ENCODE measurements at regions not wholly inside any gene's neighbourhood (a gene's known extent, or its start where the extent isn't known, plus 50 kb on each side); places are given as distances from the start of the nearest gene placed in this dataset.
"Not testable (repeated sequence)": the region's sequence is repeated elsewhere in the genome, so short reads cannot be mapped to it uniquely, and the experiment has no call there.

DNA sequence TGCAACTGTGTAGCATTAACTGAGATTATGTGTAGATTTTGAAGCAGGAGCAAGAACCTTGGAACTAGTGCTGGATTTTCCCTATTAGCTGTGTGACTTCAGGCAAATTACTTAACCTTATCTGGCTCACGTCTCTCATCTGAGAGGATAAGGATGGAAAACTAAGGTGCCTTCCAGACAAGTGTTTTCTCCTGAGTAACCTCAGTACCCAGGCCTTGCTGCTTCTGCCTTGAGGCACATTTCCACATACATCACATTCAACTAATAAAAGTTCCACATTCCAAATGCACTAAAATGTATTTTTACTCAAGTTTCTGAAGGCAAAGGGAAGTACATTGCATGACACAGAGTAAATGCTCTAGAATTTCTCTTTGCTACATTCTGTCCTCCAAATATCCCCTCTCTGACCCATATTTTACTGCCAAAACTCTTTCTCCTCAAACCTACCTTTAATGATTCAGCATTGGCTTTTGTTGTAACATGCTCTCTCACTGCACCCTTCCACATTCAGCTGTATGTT is 195.4 kb upstream of the ADGRL3 start:
- BruUV-seq (replicated peaks), result no TSS peak

GRCh38 chr4:61011051-61011450 is 189.1 kb upstream of the ADGRL3 start:
- TF ChIP-seq, protein P1, sequence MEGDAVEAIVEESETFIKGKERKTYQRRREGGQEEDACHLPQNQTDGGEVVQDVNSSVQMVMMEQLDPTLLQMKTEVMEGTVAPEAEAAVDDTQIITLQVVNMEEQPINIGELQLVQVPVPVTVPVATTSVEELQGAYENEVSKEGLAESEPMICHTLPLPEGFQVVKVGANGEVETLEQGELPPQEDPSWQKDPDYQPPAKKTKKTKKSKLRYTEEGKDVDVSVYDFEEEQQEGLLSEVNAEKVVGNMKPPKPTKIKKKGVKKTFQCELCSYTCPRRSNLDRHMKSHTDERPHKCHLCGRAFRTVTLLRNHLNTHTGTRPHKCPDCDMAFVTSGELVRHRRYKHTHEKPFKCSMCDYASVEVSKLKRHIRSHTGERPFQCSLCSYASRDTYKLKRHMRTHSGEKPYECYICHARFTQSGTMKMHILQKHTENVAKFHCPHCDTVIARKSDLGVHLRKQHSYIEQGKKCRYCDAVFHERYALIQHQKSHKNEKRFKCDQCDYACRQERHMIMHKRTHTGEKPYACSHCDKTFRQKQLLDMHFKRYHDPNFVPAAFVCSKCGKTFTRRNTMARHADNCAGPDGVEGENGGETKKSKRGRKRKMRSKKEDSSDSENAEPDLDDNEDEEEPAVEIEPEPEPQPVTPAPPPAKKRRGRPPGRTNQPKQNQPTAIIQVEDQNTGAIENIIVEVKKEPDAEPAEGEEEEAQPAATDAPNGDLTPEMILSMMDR (conservative IDR thresholded peaks at IDR 0.05; ENCODE audit: low read depth, low read length), result no peak
- no peak for TF ChIP-seq EZH2 (IDR thresholded peaks at IDR 0.05; ENCODE audit: borderline replicate concordance, low read depth, low read length, poor library complexity, severe bottlenecking)
- ChIA-PET POLR2A (ENCODE audit: low non-redundant PET) (no interaction called here), CTCF (no interaction called here)
- no peak overlapping the region for H3K4me3 ChIP-seq (ENCODE audit: low read depth, low read length, poor library complexity, severe bottlenecking)
- H3K4me1 ChIP-seq (ENCODE audit: insufficient read depth, low read length, poor library complexity, severe bottlenecking), result no peaks in the 10 kb centered on the region
- no peak for DNase-seq (ENCODE audit: low spot score)
- BruUV-seq (replicated peaks), result no TSS peak
- no peak overlapping the region for H3K27ac ChIP-seq (ENCODE audit: low read depth, low read length, poor library complexity, severe bottlenecking)
- no peaks in the 10 kb centered on the region for H3K36me3 ChIP-seq (ENCODE audit: insufficient read depth, low read length, poor library complexity, severe bottlenecking)
- H3K27me3 ChIP-seq (replicated peaks; ENCODE audit: insufficient read depth, low read depth, low read length, poor library complexity), result no peaks in the 10 kb centered on the region
- intact Hi-C loops (cut with micrococcal nuclease; ENCODE audit: unreplicated experiment), result no loop called here
- H3K9me3 ChIP-seq (ENCODE audit: low read depth, low read length, poor library complexity, severe bottlenecking), result no peaks in the 10 kb centered on the region

More for the DNA sequence above, 195.4 kb upstream of the ADGRL3 start:
- Histone ChIP-seq H3K27me3 (replicated peaks; ENCODE audit: insufficient read depth, low read depth, low read length, poor library complexity) (no peaks in the 10 kb centered on the region), H3K4me1 (ENCODE audit: insufficient read depth, low read length, poor library complexity, severe bottlenecking) (no peaks in the 10 kb centered on the region), H3K36me3 (ENCODE audit: insufficient read depth, low read length, poor library complexity, severe bottlenecking) (no peaks in the 10 kb centered on the region), H3K9me3 (ENCODE audit: low read depth, low read length, poor library complexity, severe bottlenecking) (no peaks in the 10 kb centered on the region), H3K27ac (ENCODE audit: low read depth, low read length, poor library complexity, severe bottlenecking) (no peak overlapping the region), H3K4me3 (ENCODE audit: low read depth, low read length, poor library complexity, severe bottlenecking) (no peak overlapping the region)
- TF ChIP-seq, protein P1 (conservative IDR thresholded peaks at IDR 0.05; ENCODE audit: low read depth, low read length), result no peak
- TF ChIP-seq EZH2 (IDR thresholded peaks at IDR 0.05; ENCODE audit: borderline replicate concordance, low read depth, low read length, poor library complexity, severe bottlenecking), result no peak
- CTCF ChIA-PET, result no interaction called here
- intact Hi-C loops (cut with micrococcal nuclease; ENCODE audit: unreplicated experiment), result no loop called here
- DNase-seq (ENCODE audit: low spot score), result no peak
- POLR2A ChIA-PET (ENCODE audit: low non-redundant PET), result no interaction called here

GRCh38 chr4:61011936-61012335 is 188.2 kb upstream of the ADGRL3 start:
- H3K27ac ChIP-seq (ENCODE audit: low read depth, low read length, poor library complexity, severe bottlenecking); H3K27me3 ChIP-seq (replicated peaks; ENCODE audit: insufficient read depth, low read depth, low read length, poor library complexity); BruUV-seq (replicated peaks); intact Hi-C loops (cut with micrococcal nuclease; ENCODE audit: unreplicated experiment); H3K36me3 ChIP-seq (ENCODE audit: insufficient read depth, low read length, poor library complexity, severe bottlenecking); H3K4me1 ChIP-seq (ENCODE audit: insufficient read depth, low read length, poor library complexity, severe bottlenecking); DNase-seq (ENCODE audit: low spot score); H3K4me3 ChIP-seq (ENCODE audit: low read depth, low read length, poor library complexity, severe bottlenecking); H3K9me3 ChIP-seq (ENCODE audit: low read depth, low read length, poor library complexity, severe bottlenecking); POLR2A ChIA-PET (ENCODE audit: low non-redundant PET); CTCF ChIA-PET: not testable (repeated sequence)

- TF ChIP-seq EZH2 (IDR thresholded peaks at IDR 0.05; ENCODE audit: borderline replicate concordance, low read depth, low read length, poor library complexity, severe bottlenecking), result no peak
- TF ChIP-seq, protein P1 (conservative IDR thresholded peaks at IDR 0.05; ENCODE audit: low read depth, low read length), result no peak
- Histone ChIP-seq H3K27ac (ENCODE audit: low read depth, low read length, poor library complexity, severe bottlenecking) (no peak overlapping the region), H3K4me1 (ENCODE audit: insufficient read depth, low read length, poor library complexity, severe bottlenecking) (no peaks in the 10 kb centered on the region), H3K9me3 (ENCODE audit: low read depth, low read length, poor library complexity, severe bottlenecking) (no peaks in the 10 kb centered on the region), H3K36me3 (ENCODE audit: insufficient read depth, low read length, poor library complexity, severe bottlenecking) (no peaks in the 10 kb centered on the region), H3K4me3 (ENCODE audit: low read depth, low read length, poor library complexity, severe bottlenecking) (no peak overlapping the region), H3K27me3 (replicated peaks; ENCODE audit: insufficient read depth, low read depth, low read length, poor library complexity) (no peaks in the 10 kb centered on the region)
- CTCF ChIA-PET, result no interaction called here
- POLR2A ChIA-PET (ENCODE audit: low non-redundant PET), result no interaction called here
- no TSS peak for BruUV-seq (replicated peaks)
- DNase-seq (ENCODE audit: low spot score), result no peak
- intact Hi-C loops (cut with micrococcal nuclease; ENCODE audit: unreplicated experiment), result no loop called here
Observed at GRCh38 chr4:61024610-61025009, 175.5 kb upstream of the ADGRL3 start.
